C4-2B (cell line): ENCODE measurements at regions not wholly inside any gene's neighbourhood (a gene's known extent, or its start where the extent isn't known, plus 50 kb on each side); places are given as distances from the start of the nearest gene placed in this dataset.

ENCODE experiments used
- H3K27ac ChIP-seq: fragments of 450-650 bp; 2 replicates; pipeline ENCODE4 v1.5.1; 2017
- CTCF ChIP-seq: fragments of 450-650 bp; conservative IDR thresholded peaks from 2 replicates; pipeline ENCODE4 v1.5.1; 2017; ENCODE audit warnings: mild to moderate bottlenecking
- ZFX ChIP-seq: fragments of 450-650 bp; IDR thresholded peaks from 2 replicates; pipeline ENCODE4 v1.6.1; 2017

GRCh38 chr14:82385048-82385447 is 851.4 kb upstream of the SEL1L start:
- H3K27ac ChIP-seq = no peak overlapping the region
- no peak for TF ChIP-seq ZFX
- TF ChIP-seq CTCF = no peak

GRCh38 chr14:82387699-82388098 is 854.0 kb upstream of the SEL1L start:
- no peak for TF ChIP-seq CTCF
- no peak for TF ChIP-seq ZFX
- no peak overlapping the region for H3K27ac ChIP-seq

GRCh38 chr14:82388488-82388887 is 854.8 kb upstream of the SEL1L start:
- H3K27ac ChIP-seq = no peak overlapping the region
- TF ChIP-seq ZFX (no peak), CTCF (no peak)

GRCh38 chr14:82390586-82390985 is 856.9 kb upstream of the SEL1L start:
- H3K27ac ChIP-seq = no peak overlapping the region
- no peak for TF ChIP-seq CTCF
- TF ChIP-seq ZFX = no peak

- TF ChIP-seq ZFX (no peak), CTCF (no peak)
Observed at GRCh38 chr14:82394916-82395315, 861.3 kb upstream of the SEL1L start.

GRCh38 chr14:82398256-82398655 is 864.6 kb upstream of the SEL1L start:
- no peak overlapping the region for H3K27ac ChIP-seq
- TF ChIP-seq ZFX (no peak), CTCF (no peak)

More at GRCh38 chr14:82394916-82395315, 861.3 kb upstream of the SEL1L start:
- H3K27ac ChIP-seq = no peak overlapping the region

GRCh38 chr14:82403987-82404386 is 870.3 kb upstream of the SEL1L start:
- TF ChIP-seq CTCF (no peak), ZFX (no peak)

GRCh38 chr14:82410064-82410463 is 876.4 kb upstream of the SEL1L start:
- no peak for TF ChIP-seq ZFX
- TF ChIP-seq CTCF = no peak

More at GRCh38 chr14:82403987-82404386, 870.3 kb upstream of the SEL1L start:
- no peak overlapping the region for H3K27ac ChIP-seq

More at GRCh38 chr14:82410064-82410463, 876.4 kb upstream of the SEL1L start:
- no peak overlapping the region for H3K27ac ChIP-seq
